Loucy (cell line): ENCODE measurements at regions not wholly inside any gene's neighbourhood (a gene's known extent, or its start where the extent isn't known, plus 50 kb on each side); places are given as distances from the start of the nearest gene placed in this dataset.

Experiments used
- H2AFZ ChIP-seq: fragments of 200-600 bp; sonication (generic); 2 replicates; pipeline ENCODE4 v1.6.0; 2016; ENCODE audit warnings: antibody characterized with exemption, mild to moderate bottlenecking, low read length, moderate library complexity
- H3F3A ChIP-seq: fragments of 200-600 bp; 2 replicates; pipeline ENCODE4 v1.6.0; 2016; ENCODE audit warnings: antibody characterized with exemption, low read depth, mild to moderate bottlenecking
- H3K27me3 ChIP-seq: fragments of 200-600 bp; sonication (generic); 2 replicates; pipeline ENCODE4 v1.6.1; 2014; ENCODE audit warnings: low read length, mild to moderate bottlenecking; ENCODE audit not compliant: insufficient read depth, poor library complexity, severe bottlenecking
- H3K36me3 ChIP-seq: fragments of 200-600 bp; sonication (generic); 2 replicates; pipeline ENCODE4 v1.6.1; 2016; ENCODE audit warnings: low read length; ENCODE audit not compliant: insufficient read depth
- H3K4me1 ChIP-seq: fragments of 200-600 bp; sonication (generic); 2 replicates; pipeline ENCODE4 v1.5.1; 2014; ENCODE audit warnings: low read length, mild to moderate bottlenecking; ENCODE audit not compliant: insufficient read depth, poor library complexity, severe bottlenecking
- H3K4me2 ChIP-seq: fragments of 200-600 bp; sonication (generic); 2 replicates; pipeline ENCODE4 v1.6.0; 2014; ENCODE audit warnings: antibody characterized with exemption, low read length, low read depth, mild to moderate bottlenecking; ENCODE audit not compliant: poor library complexity, severe bottlenecking
- H3K4me3 ChIP-seq: fragments of 200-600 bp; sonication (generic); 2 replicates; pipeline ENCODE4 v1.5.1; 2014; ENCODE audit warnings: low read length, mild to moderate bottlenecking, mixed read lengths; ENCODE audit not compliant: poor library complexity, severe bottlenecking
- H3K79me2 ChIP-seq: fragments of 200-600 bp; sonication (generic); 2 replicates; pipeline ENCODE4 v1.6.1; 2014; ENCODE audit warnings: low read length; ENCODE audit not compliant: insufficient read depth
- H3K9ac ChIP-seq: fragments of 200-600 bp; sonication (generic); 2 replicates; pipeline ENCODE4 v1.6.0; 2014; ENCODE audit warnings: mild to moderate bottlenecking, low read depth, low read length, moderate library complexity; ENCODE audit not compliant: poor library complexity, severe bottlenecking
- H3K9me2 ChIP-seq: fragments of 200-600 bp; sonication (generic); replicated peaks from 2 replicates; pipeline ENCODE4 v1.6.1; 2016; ENCODE audit warnings: low read depth, low read length, mixed read lengths
- H3K9me3 ChIP-seq: fragments of 200-600 bp; sonication (generic); 2 replicates; pipeline ENCODE4 v1.6.1; 2014; ENCODE audit warnings: mild to moderate bottlenecking, antibody characterized with exemption, low read length, low read depth; ENCODE audit not compliant: insufficient read depth
- H4K20me1 ChIP-seq: fragments of 200-600 bp; sonication (generic); 2 replicates; pipeline ENCODE4 v1.6.0; 2014; ENCODE audit warnings: antibody characterized with exemption, low read length, mild to moderate bottlenecking; ENCODE audit not compliant: insufficient read depth, poor library complexity, severe bottlenecking
- CTCF ChIP-seq: fragments of 200-600 bp; sonication (generic); conservative IDR thresholded peaks from 2 replicates; pipeline ENCODE4 v1.5.1; 2014; ENCODE audit warnings: mild to moderate bottlenecking, antibody characterized with exemption, low read length
- EZH2phosphoT487 ChIP-seq: fragments of 200-600 bp; IDR thresholded peaks from 2 replicates; pipeline ENCODE4 v1.6.1; 2018; ENCODE audit warnings: antibody characterized with exemption, mild to moderate bottlenecking, moderate library complexity, borderline replicate concordance

DNA sequence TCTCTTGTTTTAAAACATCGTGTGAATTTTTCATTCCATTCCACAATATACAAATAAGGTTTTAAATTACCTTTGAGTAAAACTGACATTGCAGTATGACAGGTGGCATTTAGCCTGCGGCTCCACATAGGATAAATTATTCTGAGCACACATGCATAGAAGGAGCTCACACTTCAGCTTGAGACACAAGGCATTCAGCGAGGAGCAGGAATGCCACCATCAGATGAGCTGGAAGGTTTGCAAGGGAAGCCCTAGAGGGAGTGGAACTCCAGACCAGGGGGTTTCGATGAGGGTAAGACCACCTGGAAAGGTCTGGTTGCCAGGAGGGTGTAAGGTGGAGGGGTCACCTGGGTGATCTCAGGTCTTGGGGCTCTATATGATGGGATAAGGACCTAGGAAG lies 259.0 kb upstream of the ADRA1B start:
- Histone ChIP-seq H3K36me3 (no peaks in the 10 kb centered on the region), H3K4me3 (no peak overlapping the region), H3K27me3 (no peaks in the 10 kb centered on the region), H2AFZ (no peak overlapping the region), H3K9me2 (no peaks in the 10 kb centered on the region), H3F3A (no peaks in the 10 kb centered on the region), H3K4me2 (no peak overlapping the region), H4K20me1 (no peaks in the 10 kb centered on the region), H3K4me1 (no peaks in the 10 kb centered on the region), H3K79me2 (no peaks in the 10 kb centered on the region), H3K9ac (no peak overlapping the region), H3K9me3 (no peaks in the 10 kb centered on the region)
- TF ChIP-seq EZH2phosphoT487 (no peak), CTCF (no peak)

DNA sequence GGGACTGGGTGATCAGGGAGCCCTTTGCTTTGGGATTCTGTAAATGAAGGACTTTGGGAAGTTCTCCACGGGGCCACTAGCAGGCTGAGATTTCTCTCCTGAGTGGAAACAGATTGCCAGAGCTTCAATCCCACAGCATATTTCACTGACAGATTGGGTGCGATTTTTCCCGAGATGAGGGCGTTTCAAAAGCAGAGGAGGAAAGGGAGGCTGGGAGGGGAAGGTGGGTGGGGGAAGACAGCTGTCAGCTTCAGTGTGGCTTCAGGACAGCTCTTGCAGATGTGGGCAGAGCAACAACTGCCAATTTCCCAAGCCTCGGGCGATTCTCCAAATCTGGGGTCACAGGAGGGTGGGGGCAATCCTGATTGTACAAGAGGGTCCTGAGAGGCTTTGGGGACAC lies 258.5 kb upstream of the ADRA1B start:
- Histone ChIP-seq H2AFZ (no peak overlapping the region), H3K36me3 (no peaks in the 10 kb centered on the region), H3K9me3 (no peaks in the 10 kb centered on the region), H4K20me1 (no peaks in the 10 kb centered on the region), H3K9ac (no peak overlapping the region), H3F3A (no peaks in the 10 kb centered on the region), H3K4me1 (no peaks in the 10 kb centered on the region), H3K27me3 (no peaks in the 10 kb centered on the region), H3K79me2 (no peaks in the 10 kb centered on the region), H3K4me3 (no peak overlapping the region), H3K4me2 (no peak overlapping the region), H3K9me2 (no peaks in the 10 kb centered on the region)
- TF ChIP-seq EZH2phosphoT487 = no peak
- no peak for TF ChIP-seq CTCF

GRCh38 chr5:159658266-159658925 lies 257.9 kb upstream of the ADRA1B start:
- Histone ChIP-seq H3K79me2 (no peaks in the 10 kb centered on the region), H3K9me3 (no peaks in the 10 kb centered on the region), H3K4me1 (no peaks in the 10 kb centered on the region), H4K20me1 (no peaks in the 10 kb centered on the region), H3K4me3 (no peak overlapping the region), H3K36me3 (no peaks in the 10 kb centered on the region), H3K27me3 (no peaks in the 10 kb centered on the region), H3K4me2 (no peak overlapping the region), H3K9me2 (no peaks in the 10 kb centered on the region), H3K9ac (no peak overlapping the region), H3F3A (no peaks in the 10 kb centered on the region), H2AFZ (no peak overlapping the region)
- TF ChIP-seq EZH2phosphoT487 = no peak
- no peak for TF ChIP-seq CTCF
